Effector memory CD8-positive, alpha-beta T cell (primary cell): ENCODE measurements at regions not wholly inside any gene's neighbourhood (a gene's known extent, or its start where the extent isn't known, plus 50 kb on each side); places are given as distances from the start of the nearest gene placed in this dataset.

Source experiments
- ATAC-seq: fragments of 150-1000 bp; cut with Tn5 transposase; replicated peaks from 2 replicates; pipeline ENCODE4 v1.10.0; 2021; ENCODE audit warnings: mild to moderate bottlenecking, moderate library complexity
- DNase-seq, 3 experiments: peaks; one replicate each; pipeline ENCODE4 v3.0.0; 2021
- H3K27ac Mint-ChIP-seq, 2 donors: one replicate each; pipeline ENCODE4 v1.8.0; 2022; ENCODE audit warnings: mild to moderate bottlenecking in 2 of 2, mixed read lengths in 2 of 2, moderate library complexity in 2 of 2
- H3K27me3 Mint-ChIP-seq, 2 donors: one replicate each; pipeline ENCODE4 v1.8.0; 2022; ENCODE audit warnings: mixed read lengths in 2 of 2
- H3K36me3 Mint-ChIP-seq: one replicate; pipeline ENCODE4 v1.8.0; 2022; ENCODE audit warnings: mild to moderate bottlenecking, moderate library complexity, mixed read lengths; ENCODE audit not compliant: insufficient read depth
- H3K4me1 Mint-ChIP-seq, 2 donors: one replicate each; pipeline ENCODE4 v1.8.0; 2022; ENCODE audit warnings: low read depth in 2 of 2, mixed read lengths in 2 of 2
- H3K4me3 Mint-ChIP-seq, 2 donors: one replicate each; pipeline ENCODE4 v1.8.0; 2022; ENCODE audit warnings: mild to moderate bottlenecking in 2 of 2, mixed read lengths in 2 of 2, moderate library complexity in 2 of 2
- H3K9me3 Mint-ChIP-seq, 2 donors: one replicate each; pipeline ENCODE4 v1.8.0; 2022; ENCODE audit warnings: mixed read lengths in 2 of 2

GRCh38 chr1:14511166-14511680 lies 87.3 kb upstream of the KAZN start:
- Mint-ChIP-seq H3K27me3 (peaks cover 6 to 46% of the 10 kb centered on the region in 2 donors), H3K4me3 (no peak overlapping the region), H3K9me3 (no peaks in the 10 kb centered on the region), H3K36me3 (no peaks in the 10 kb centered on the region), H3K4me1 (no peaks in the 10 kb centered on the region), H3K27ac (no peak overlapping the region)
- DNase-seq (no peak), ATAC-seq (no peak)

GRCh38 chr1:14511796-14512585 lies 86.5 kb upstream of the KAZN start:
- no peaks in the 10 kb centered on the region for H3K4me1 Mint-ChIP-seq
- DNase-seq: no peak
- H3K27me3 Mint-ChIP-seq: peaks cover 6 to 53% of the 10 kb centered on the region in 2 donors

GRCh38 chr1:14513111-14513510 lies 85.4 kb upstream of the KAZN start:
- no peaks in the 10 kb centered on the region for H3K36me3 Mint-ChIP-seq
- H3K4me1 Mint-ChIP-seq: no peaks in the 10 kb centered on the region
- H3K4me3 Mint-ChIP-seq: no peak overlapping the region
- H3K27ac Mint-ChIP-seq: no peak overlapping the region
- DNase-seq (no peak), ATAC-seq (no peak)
- H3K9me3 Mint-ChIP-seq: no peaks in the 10 kb centered on the region
- H3K27me3 Mint-ChIP-seq: peaks cover 6 to 59% of the 10 kb centered on the region in 2 donors

More at GRCh38 chr1:14511796-14512585, 86.5 kb upstream of the KAZN start:
- no peaks in the 10 kb centered on the region for H3K36me3 Mint-ChIP-seq
- no peak overlapping the region for H3K4me3 Mint-ChIP-seq
- no peak for ATAC-seq
- no peak overlapping the region for H3K27ac Mint-ChIP-seq
- no peaks in the 10 kb centered on the region for H3K9me3 Mint-ChIP-seq

GRCh38 chr1:14514739-14515138 lies 83.7 kb upstream of the KAZN start:
- Mint-ChIP-seq H3K27me3 (peaks cover 6 to 62% of the 10 kb centered on the region in 2 donors), H3K4me1 (no peaks in the 10 kb centered on the region), H3K9me3 (no peaks in the 10 kb centered on the region), H3K4me3 (no peak overlapping the region), H3K27ac (no peak overlapping the region), H3K36me3 (no peaks in the 10 kb centered on the region)
- no peak for DNase-seq
- no peak for ATAC-seq

GRCh38 chr1:14516974-14517840 lies 81.3 kb upstream of the KAZN start:
- no peak for ATAC-seq

GRCh38 chr1:14517841-14518180 lies 80.7 kb upstream of the KAZN start:
- no peaks in the 10 kb centered on the region for H3K4me1 Mint-ChIP-seq
- DNase-seq (no peak), ATAC-seq (no peak)

More at GRCh38 chr1:14516974-14517840, 81.3 kb upstream of the KAZN start:
- Mint-ChIP-seq H3K4me1 (no peaks in the 10 kb centered on the region), H3K27me3 (peaks cover 7 to 64% of the 10 kb centered on the region in 2 donors), H3K4me3 (no peak overlapping the region), H3K27ac (no peak overlapping the region), H3K36me3 (no peaks in the 10 kb centered on the region), H3K9me3 (no peaks in the 10 kb centered on the region)
- DNase-seq: no peak

GRCh38 chr1:14519976-14520375 lies 78.5 kb upstream of the KAZN start:
- Mint-ChIP-seq H3K27ac (no peak overlapping the region), H3K36me3 (no peaks in the 10 kb centered on the region), H3K4me1 (no peaks in the 10 kb centered on the region), H3K27me3 (peaks cover 15 to 65% of the 10 kb centered on the region in 2 donors), H3K4me3 (no peak overlapping the region), H3K9me3 (peaks cover 0 to 7% of the 10 kb centered on the region in 2 donors)
- ATAC-seq (no peak), DNase-seq (no peak)

More at GRCh38 chr1:14517841-14518180, 80.7 kb upstream of the KAZN start:
- Mint-ChIP-seq H3K9me3 (no peaks in the 10 kb centered on the region), H3K27me3 (peaks cover 12 to 63% of the 10 kb centered on the region in 2 donors), H3K4me3 (no peak overlapping the region), H3K36me3 (no peaks in the 10 kb centered on the region), H3K27ac (no peak overlapping the region)

GRCh38 chr1:14520514-14521163 lies 77.8 kb upstream of the KAZN start:
- Mint-ChIP-seq H3K4me1 (no peaks in the 10 kb centered on the region), H3K27ac (no peak overlapping the region), H3K9me3 (peaks cover 0 to 7% of the 10 kb centered on the region in 2 donors), H3K4me3 (no peak overlapping the region), H3K36me3 (no peaks in the 10 kb centered on the region), H3K27me3 (peaks cover 13 to 58% of the 10 kb centered on the region in 2 donors)
- DNase-seq (no peak), ATAC-seq (no peak)

- Mint-ChIP-seq H3K9me3 (peaks cover 0 to 7% of the 10 kb centered on the region in 2 donors), H3K27me3 (peaks cover 13 to 54% of the 10 kb centered on the region in 2 donors), H3K36me3 (no peaks in the 10 kb centered on the region), H3K27ac (no peak overlapping the region), H3K4me3 (no peak overlapping the region), H3K4me1 (no peaks in the 10 kb centered on the region)
- ATAC-seq (no peak), DNase-seq (no peak)
Observed at GRCh38 chr1:14521622-14522021, 76.9 kb upstream of the KAZN start.

- Mint-ChIP-seq H3K36me3 (no peaks in the 10 kb centered on the region), H3K4me3 (no peak overlapping the region), H3K27me3 (peaks cover 13 to 54% of the 10 kb centered on the region in 2 donors), H3K9me3 (peaks cover 0 to 7% of the 10 kb centered on the region in 2 donors), H3K4me1 (no peaks in the 10 kb centered on the region), H3K27ac (no peak overlapping the region)
- DNase-seq (no peak), ATAC-seq (no peak)
Observed at GRCh38 chr1:14522077-14522925, 76.2 kb upstream of the KAZN start.

- Mint-ChIP-seq H3K27me3 (peaks cover 13 to 55% of the 10 kb centered on the region in 2 donors), H3K4me1 (no peaks in the 10 kb centered on the region), H3K4me3 (no peak overlapping the region), H3K36me3 (no peaks in the 10 kb centered on the region), H3K27ac (no peak overlapping the region), H3K9me3 (peaks cover 0 to 7% of the 10 kb centered on the region in 2 donors)
- ATAC-seq: no peak
- no peak for DNase-seq
Observed at GRCh38 chr1:14522926-14523241, 75.6 kb upstream of the KAZN start.

- Mint-ChIP-seq H3K9me3 (peaks cover 0 to 16% of the 10 kb centered on the region in 2 donors), H3K4me3 (no peak overlapping the region), H3K27ac (no peak overlapping the region), H3K4me1 (no peaks in the 10 kb centered on the region), H3K27me3 (peaks cover 13 to 42% of the 10 kb centered on the region in 2 donors), H3K36me3 (no peaks in the 10 kb centered on the region)
- ATAC-seq (no peak), DNase-seq (no peak)
Observed at GRCh38 chr1:14524826-14525636, 73.5 kb upstream of the KAZN start.
